NB4 (cell line): ENCODE measurements at regions not wholly inside any gene's neighbourhood (a gene's known extent, or its start where the extent isn't known, plus 50 kb on each side); places are given as distances from the start of the nearest gene placed in this dataset.

Experiments used
- MYC ChIP-seq: IDR thresholded peaks from 2 replicates; pipeline ENCODE4 v1.6.1; 2011; ENCODE audit warnings: low read depth, low read length
- TF ChIP-seq, protein P1 (sequence below): IDR thresholded peaks from 2 replicates; pipeline ENCODE4 v1.6.1; 2011; ENCODE audit warnings: low read depth, low read length
- TF ChIP-seq, protein P2 (sequence below): IDR thresholded peaks from one replicate; pipeline ENCODE4 v1.5.1; 2012; ENCODE audit warnings: low read depth, low read length

DNA sequence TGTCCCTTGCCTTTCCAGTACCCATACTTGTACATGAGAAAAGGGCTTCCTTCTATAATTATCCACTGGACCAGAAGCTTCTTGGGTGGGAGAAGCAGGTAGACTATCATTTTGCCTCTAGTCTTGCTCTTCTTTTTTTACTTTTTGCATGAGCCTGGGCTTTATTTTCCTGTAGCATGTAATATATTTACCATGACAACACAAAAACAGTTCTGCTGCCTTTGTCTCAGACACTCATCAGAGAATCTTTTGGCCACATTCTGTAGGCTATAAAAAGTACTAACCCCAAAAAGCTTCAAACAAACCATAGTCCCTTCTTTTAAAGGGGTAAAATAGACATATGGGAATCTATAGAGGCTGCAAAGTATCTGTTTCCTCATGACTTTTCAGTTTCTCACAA, 339.2 kb upstream of the PIK3R1 start:
- TF ChIP-seq, protein P1, sequence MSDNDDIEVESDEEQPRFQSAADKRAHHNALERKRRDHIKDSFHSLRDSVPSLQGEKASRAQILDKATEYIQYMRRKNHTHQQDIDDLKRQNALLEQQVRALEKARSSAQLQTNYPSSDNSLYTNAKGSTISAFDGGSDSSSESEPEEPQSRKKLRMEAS = no peak
- TF ChIP-seq, protein P2, sequence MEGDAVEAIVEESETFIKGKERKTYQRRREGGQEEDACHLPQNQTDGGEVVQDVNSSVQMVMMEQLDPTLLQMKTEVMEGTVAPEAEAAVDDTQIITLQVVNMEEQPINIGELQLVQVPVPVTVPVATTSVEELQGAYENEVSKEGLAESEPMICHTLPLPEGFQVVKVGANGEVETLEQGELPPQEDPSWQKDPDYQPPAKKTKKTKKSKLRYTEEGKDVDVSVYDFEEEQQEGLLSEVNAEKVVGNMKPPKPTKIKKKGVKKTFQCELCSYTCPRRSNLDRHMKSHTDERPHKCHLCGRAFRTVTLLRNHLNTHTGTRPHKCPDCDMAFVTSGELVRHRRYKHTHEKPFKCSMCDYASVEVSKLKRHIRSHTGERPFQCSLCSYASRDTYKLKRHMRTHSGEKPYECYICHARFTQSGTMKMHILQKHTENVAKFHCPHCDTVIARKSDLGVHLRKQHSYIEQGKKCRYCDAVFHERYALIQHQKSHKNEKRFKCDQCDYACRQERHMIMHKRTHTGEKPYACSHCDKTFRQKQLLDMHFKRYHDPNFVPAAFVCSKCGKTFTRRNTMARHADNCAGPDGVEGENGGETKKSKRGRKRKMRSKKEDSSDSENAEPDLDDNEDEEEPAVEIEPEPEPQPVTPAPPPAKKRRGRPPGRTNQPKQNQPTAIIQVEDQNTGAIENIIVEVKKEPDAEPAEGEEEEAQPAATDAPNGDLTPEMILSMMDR = no peak
- no peak for TF ChIP-seq MYC
